ENCODE measurements at regions not wholly inside any gene's neighbourhood (a gene's known extent, or its start where the extent isn't known, plus 50 kb on each side); places are given as distances from the start of the nearest gene placed in this dataset.

- DNase-seq (ENCODE audit: low spot score) = no peak
Measured at GRCh38 chr5:164394686-164395194, 889.3 kb downstream of the MAT2B start.

DNA sequence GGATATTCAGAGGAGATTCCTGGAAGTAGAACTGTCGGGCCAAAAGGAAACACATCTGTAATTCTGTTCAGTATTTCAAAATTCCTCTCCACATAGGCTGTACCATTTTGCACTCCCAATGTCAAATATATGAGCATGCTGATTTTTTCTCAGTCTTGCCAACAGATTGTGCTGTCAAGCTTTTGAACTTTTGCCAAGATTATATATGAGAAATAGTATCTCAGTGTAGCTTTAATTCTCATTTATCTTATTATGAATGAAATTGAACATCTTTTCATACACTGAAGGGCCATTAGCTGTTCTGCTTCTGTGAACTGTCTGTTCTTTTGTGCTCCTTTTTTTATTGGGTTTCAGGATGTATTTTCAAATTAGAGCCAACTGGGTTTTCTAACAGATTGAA, 907.1 kb downstream of the MAT2B start:
- no peak for DNase-seq (ENCODE audit: low spot score)

DNA sequence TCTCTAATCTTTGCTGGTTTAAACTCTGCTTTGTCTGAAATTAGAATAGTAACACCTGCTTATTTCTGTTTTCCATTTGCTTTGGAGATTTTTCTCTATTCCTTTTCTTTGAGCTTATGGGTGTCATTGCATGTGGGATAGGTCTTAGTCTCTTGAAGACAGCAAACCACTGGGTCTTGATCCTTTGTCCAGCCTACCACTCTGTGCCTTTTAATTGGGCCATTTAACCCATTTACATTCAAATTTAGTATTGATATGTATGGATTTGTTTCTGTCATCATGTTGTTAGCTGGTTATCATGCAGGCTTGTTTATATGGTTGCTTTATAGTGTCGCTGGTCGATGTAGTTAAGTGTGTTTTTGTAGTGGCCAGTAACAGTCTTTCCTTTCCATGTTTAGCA, 914.7 kb downstream of the MAT2B start:
- DNase-seq (ENCODE audit: low spot score) = no peak

GRCh38 chr5:164422400-164422799, 917.0 kb downstream of the MAT2B start:
- DNase-seq (ENCODE audit: low spot score) = no peak

DNA sequence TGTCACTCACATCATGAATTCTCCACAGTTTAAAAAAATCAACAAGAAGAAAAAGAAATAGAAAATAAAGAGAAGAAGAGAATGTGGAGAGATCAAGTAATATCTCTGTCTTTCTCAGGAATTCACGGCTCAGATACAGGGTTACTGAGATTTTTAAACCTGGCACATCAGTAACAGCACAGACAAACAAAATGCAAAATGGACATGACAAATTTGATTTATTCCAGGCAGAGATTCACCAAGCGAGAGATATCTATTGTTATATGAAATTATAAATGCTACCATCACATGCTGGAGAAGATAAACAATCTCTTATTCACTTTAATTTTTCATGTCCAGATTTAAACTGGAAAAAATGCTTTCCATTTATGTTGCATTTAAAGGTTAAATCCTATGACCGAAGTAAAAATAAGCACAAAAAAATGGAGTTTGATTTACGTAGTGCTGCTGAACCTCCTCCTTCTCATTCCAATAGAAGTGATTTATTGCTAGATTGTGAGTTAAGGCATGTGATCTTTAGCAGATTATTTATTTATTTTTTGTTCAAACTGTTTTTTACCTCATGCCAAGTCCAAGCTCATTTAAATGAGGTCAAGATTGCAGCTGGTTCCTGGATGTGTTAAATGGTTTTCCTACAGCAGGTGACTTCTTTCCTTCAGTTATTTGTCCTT, 926.4 kb downstream of the MAT2B start:
- DNase-seq (ENCODE audit: low spot score) = no peak

GRCh38 chr5:164433106-164433870, 927.9 kb downstream of the MAT2B start:
- no peak for DNase-seq (ENCODE audit: low spot score)

GRCh38 chr5:164435576-164435975, 930.2 kb downstream of the MAT2B start:
- no peak for DNase-seq (ENCODE audit: low spot score)

GRCh38 chr5:164439799-164440198, 934.4 kb downstream of the MAT2B start:
- no peak for DNase-seq (ENCODE audit: low spot score)

- DNase-seq (ENCODE audit: low spot score) = no peak
Measured at GRCh38 chr5:164449460-164449859, 944.0 kb downstream of the MAT2B start.

- DNase-seq (ENCODE audit: low spot score) = no peak
Measured at GRCh38 chr5:164466033-164466432, 960.6 kb downstream of the MAT2B start.

DNA sequence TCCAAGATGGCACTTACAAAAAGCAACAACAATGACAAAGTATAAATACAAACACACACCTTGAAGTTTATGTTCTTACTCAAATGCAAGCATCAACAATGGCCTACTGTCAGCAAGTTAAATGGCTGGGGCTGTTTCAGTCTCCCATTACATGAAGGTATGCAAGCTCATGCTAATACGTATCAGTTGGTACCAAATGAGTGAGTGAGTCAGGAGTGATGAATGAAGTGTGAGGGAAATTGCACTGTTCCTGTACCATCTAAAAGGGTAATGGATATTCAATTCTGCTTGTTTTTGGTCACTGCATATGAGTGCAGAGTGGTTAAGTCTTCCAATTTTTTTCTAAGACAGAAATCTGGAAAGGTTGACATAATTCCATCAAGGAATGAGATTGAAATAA, 964.9 kb downstream of the MAT2B start:
- DNase-seq (ENCODE audit: low spot score) = no peak

GRCh38 chr5:164472165-164472564, 966.7 kb downstream of the MAT2B start:
- no peak for DNase-seq (ENCODE audit: low spot score)

DNA sequence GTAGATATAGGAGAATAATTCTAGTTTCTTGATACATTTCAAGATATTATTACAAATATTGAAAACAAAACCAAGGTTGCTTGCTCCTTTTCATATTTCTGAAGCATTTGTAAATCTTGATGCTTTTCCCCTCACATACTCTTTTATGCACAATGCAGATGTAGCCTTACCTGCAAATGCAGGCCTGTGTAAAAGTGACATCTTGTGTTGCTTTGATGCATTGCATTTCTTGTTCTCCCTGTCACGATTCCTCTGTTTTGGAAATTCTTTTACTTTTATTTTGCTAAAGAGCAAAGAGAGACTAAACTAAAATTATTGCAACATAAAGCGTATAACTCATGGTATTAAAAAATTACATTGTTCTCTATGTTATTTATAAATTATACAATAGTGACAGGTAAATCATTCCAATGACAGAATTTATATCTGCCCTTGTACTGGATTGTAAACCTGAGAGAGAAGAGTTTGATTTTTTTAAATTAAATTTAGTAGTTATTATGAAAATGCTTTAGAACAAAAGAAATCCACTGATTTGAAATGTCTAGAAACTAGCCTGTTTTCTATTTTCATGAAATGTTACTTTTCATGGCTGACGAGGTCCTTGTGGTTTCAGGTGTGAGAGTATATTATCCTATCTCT, 970.0 kb downstream of the MAT2B start:
- DNase-seq (ENCODE audit: low spot score) = no peak

DNA sequence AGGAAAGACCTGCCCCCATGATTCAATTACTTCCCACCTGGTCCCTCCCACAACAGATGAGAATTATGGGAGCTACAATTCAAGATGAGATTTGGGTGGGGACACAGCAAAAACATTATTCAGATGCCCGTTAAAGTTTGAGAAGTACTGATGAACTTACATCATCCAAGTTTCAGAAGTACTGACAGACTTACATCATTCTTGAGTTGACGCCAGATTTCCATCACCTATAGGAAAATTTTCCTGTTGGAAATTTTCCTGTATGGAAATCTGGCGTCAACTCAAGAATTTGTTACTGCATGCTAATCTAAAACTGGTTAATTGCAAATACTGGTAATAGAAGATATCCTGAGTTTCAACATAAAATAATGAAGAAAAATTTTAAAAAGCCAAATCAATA, 975.9 kb downstream of the MAT2B start:
- DNase-seq (ENCODE audit: low spot score) = no peak

DNA sequence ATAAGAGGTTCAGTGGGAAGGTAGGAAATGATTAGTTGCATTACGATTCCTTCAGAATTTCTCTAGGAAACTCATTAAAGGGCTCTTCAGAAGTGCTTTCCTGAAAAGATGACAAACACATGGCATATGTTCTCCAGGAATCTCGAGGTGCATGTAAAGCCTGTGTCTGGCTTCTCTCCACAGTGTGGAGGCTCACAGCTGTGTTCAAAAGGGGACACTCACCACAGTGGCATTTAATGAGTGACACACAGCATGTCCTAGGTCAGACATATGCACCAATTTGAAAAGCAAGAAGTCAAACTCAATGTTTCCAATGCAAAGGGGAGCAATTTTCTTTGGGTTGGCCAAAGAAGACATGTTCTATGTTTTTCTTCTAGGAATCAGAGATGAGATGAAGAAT, 976.9 kb downstream of the MAT2B start:
- DNase-seq (ENCODE audit: low spot score) = no peak

GRCh38 chr5:164484948-164485347, 979.5 kb downstream of the MAT2B start:
- no peak for DNase-seq (ENCODE audit: low spot score)

GRCh38 chr5:164487939-164488338, 982.5 kb downstream of the MAT2B start:
- no peak for DNase-seq (ENCODE audit: low spot score)

GRCh38 chr5:164497311-164498064, 992.1 kb downstream of the MAT2B start:
- DNase-seq (ENCODE audit: low spot score) = no peak

DNA sequence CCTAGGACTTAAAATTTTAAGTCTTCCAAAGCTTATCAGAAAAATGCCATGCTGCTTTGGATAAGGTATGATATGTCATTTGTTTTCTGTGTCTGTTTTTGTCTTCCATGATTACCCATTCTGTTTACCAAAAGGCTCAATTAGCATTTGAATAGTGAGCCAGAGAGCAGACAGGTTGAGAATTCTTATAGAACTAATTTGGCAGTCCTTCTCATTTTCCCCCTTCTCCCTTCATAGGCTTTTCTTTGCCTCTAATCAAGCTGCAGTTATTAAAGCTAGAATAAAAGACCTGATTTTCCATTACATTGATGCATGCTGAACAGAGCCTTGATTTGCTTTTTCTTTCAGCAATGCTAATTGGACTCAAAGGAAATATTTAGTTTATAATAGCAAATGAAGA, 993.0 kb downstream of the MAT2B start:
- no peak for DNase-seq (ENCODE audit: low spot score)

GRCh38 chr5:164500856-164501255, 995.4 kb downstream of the MAT2B start:
- no peak for DNase-seq (ENCODE audit: low spot score)

DNA sequence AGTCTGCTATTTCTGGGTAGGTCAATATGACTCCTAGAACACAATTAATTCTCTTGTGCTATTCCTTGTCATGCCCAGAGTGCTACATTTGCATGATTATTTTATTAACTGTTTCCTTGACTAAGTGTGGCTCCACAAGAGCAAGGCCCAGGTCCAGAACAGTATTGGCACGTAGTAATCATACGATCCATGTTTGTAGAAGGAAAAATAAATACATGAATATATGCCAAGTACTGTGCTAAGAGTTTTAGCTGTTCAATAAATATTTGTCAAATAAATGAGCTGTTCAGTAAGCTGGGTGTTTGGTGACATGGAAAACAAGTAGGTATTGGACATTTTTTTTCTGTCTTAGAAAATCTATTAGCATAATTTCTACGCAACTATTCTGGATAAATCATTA, 995.9 kb downstream of the MAT2B start:
- DNase-seq (ENCODE audit: low spot score) = no peak

- DNase-seq (ENCODE audit: low spot score) = no peak
Measured at GRCh38 chr5:164504141-164504772, 998.8 kb downstream of the MAT2B start.
